ENCODE measurements at regions not wholly inside any gene's neighbourhood (a gene's known extent, or its start where the extent isn't known, plus 50 kb on each side); places are given as distances from the start of the nearest gene placed in this dataset.

DNA sequence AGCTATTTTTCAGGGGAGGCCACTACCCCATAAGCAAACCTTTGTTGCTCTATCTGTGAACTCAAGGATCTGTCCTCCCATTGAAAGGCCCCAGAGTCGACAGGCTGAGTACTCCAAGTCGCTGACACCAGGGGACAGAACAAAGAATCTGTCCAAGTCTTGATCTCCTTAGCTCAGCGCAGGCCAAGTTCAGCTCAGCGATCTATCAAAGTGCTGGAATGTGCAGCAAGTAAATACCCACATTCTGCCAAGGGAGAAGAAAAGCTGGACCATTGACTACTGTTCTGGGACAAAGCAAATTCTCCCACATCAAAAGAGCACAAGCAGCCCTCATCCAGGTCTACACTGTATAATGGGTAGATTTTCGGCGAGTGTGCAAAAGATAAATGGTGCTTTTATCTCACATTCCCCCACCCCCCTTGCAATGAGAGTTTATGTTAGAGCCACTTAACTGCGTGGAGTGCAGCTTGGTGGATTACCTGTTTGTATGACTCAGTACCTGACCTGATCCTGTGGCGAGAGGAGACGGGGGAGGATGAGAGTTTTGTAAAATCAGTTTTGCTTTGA, 391.7 kb upstream of the SGCG start:
- H3K27ac ChIP-seq, result no peak overlapping the region
- intact Hi-C loops (cut with DNase I), result no loop called here
- H3K27me3 ChIP-seq, result peaks cover 0 to 26% (median 0%) of the 10 kb centered on the region in 9 donors
- TF ChIP-seq, protein P1, sequence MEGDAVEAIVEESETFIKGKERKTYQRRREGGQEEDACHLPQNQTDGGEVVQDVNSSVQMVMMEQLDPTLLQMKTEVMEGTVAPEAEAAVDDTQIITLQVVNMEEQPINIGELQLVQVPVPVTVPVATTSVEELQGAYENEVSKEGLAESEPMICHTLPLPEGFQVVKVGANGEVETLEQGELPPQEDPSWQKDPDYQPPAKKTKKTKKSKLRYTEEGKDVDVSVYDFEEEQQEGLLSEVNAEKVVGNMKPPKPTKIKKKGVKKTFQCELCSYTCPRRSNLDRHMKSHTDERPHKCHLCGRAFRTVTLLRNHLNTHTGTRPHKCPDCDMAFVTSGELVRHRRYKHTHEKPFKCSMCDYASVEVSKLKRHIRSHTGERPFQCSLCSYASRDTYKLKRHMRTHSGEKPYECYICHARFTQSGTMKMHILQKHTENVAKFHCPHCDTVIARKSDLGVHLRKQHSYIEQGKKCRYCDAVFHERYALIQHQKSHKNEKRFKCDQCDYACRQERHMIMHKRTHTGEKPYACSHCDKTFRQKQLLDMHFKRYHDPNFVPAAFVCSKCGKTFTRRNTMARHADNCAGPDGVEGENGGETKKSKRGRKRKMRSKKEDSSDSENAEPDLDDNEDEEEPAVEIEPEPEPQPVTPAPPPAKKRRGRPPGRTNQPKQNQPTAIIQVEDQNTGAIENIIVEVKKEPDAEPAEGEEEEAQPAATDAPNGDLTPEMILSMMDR (IDR thresholded peaks at IDR 0.05), result no peak
- no peak for TF ChIP-seq POLR2A (IDR thresholded peaks at IDR 0.05)
- 42 to 50% (median 43%) methylated on average over 9 of the region's 9 CpGs for WGBS, 4 donors
- no peaks in the 10 kb centered on the region for H3K36me3 ChIP-seq
- H3K4me3 ChIP-seq, result no peak overlapping the region
- no peaks in the 10 kb centered on the region for H3K9me3 ChIP-seq
- no peaks in the 10 kb centered on the region for H3K4me1 ChIP-seq
- ATAC-seq (no peak), DNase-seq (no peak)

DNA sequence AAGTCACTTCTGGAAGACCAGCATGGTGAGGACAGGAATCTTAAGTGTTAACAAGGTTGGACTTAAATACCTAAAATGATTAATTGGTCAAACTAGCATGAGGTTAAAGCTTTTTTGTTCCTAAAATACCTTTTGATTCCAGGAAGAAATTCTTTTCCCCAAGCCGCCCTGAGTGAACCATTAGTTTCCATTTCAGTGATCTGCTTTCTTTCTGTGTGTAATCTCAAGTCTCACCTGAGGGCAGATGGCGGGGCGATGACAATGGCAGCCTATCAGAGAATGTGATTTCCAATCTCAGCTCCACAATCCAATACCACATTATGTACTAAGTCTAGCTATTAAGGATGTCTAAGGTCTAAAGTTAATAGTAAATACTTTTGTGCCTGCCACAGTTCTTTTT, 390.9 kb upstream of the SGCG start:
- no peak for TF ChIP-seq POLR2A (IDR thresholded peaks at IDR 0.05)
- TF ChIP-seq, protein P1 (IDR thresholded peaks at IDR 0.05), result no peak
- ATAC-seq (no peak), DNase-seq (no peak)
- 42 to 67% (median 52%) methylated on average over 3 of the region's 3 CpGs for WGBS, 4 donors
- Histone ChIP-seq H3K27me3 (peaks cover 0 to 26% (median 0%) of the 10 kb centered on the region in 9 donors), H3K36me3 (no peaks in the 10 kb centered on the region), H3K4me3 (no peak overlapping the region), H3K27ac (no peak overlapping the region), H3K4me1 (no peaks in the 10 kb centered on the region), H3K9me3 (no peaks in the 10 kb centered on the region)
- intact Hi-C loops (cut with DNase I), result no loop called here

DNA sequence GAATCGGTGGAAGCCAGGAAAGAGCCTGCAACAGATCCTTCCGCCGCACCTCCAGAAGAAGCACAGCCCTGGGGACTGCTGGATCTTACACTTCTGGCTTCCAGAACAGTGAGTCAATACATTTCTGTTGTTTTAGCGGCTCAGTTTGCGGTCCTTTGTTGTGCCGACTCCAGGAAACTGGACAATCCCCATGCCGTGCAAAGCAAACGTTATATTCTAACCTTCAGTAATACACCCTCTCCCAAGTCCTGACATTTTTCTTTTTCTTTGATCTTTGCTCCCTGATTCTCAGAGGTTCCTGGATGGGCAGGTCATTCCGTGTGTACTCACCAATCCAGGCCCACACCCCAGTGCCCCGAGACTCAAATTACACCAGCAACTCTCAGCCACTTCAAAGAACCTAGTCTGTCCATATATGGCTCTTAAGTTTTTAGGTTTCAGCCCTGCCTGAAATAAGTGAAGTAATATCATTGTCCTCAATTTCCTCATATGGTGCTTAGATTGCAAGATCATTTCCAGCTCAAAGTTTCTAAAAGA, 387.1 kb upstream of the SGCG start:
- WGBS, 4 donors, result 68 to 84% (median 76%) methylated on average over 10 of the region's 10 CpGs
- intact Hi-C loops (cut with DNase I), result no loop called here
- TF ChIP-seq POLR2A (IDR thresholded peaks at IDR 0.05), result no peak
- TF ChIP-seq, protein P1 (IDR thresholded peaks at IDR 0.05), result no peak
- H3K9me3 ChIP-seq, result no peaks in the 10 kb centered on the region
- DNase-seq (no peak), ATAC-seq (no peak)
- H3K4me1 ChIP-seq, result no peaks in the 10 kb centered on the region
- H3K27ac ChIP-seq, result no peak overlapping the region
- no peaks in the 10 kb centered on the region for H3K36me3 ChIP-seq
- peaks cover 0 to 32% (median 0%) of the 10 kb centered on the region in 9 donors for H3K27me3 ChIP-seq
- no peak overlapping the region for H3K4me3 ChIP-seq

DNA sequence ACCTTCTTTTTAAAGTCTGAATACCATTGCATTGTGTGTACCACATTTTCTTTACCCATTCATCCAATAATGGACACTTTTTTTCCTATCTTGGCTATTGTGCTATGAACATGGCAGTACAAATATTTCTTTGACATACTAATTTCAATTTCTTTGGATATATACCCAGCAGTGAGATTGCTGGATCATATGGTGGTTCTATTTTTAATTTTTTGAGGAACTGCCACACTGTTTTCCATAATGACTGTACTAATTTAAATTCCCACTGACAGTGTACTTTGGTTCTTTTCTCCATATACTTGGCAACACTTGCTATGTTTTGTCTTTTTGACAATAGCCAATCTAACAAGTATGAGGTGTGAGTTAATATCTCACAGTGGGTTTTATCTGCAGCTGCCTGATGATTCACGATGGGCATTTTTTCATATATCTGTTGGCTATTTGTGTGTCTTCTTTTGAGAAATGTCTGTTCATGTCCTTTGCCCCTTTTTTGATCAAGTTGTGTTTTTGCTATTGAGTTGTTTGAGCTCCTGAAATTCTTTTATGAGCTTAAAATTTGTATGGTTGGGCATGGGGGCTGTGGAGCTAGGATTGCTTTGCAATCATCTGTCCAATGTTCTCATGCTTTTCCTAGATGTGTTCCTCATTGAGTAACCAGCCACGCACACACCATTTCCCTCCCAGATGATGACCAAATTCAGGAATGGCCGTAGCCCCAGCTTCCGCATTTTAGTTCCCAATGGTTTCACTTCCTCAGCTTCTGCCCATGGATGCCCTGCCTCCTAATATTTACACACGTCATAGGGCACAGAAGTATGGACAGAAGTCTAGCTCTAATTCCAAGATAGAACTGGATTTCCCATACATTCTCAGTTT, 380.0 kb upstream of the SGCG start:
- H3K27me3 ChIP-seq, result peaks cover 0 to 6% (median 0%) of the 10 kb centered on the region in 9 donors
- 47 to 57% (median 56%) methylated on average over 5 of the region's 5 CpGs for WGBS, 4 donors
- intact Hi-C loops (cut with DNase I), result loop anchor here in 9 of 10 donors (2.0 to 10.0 kb wide), 6 partner anchors 214 to 524 kb away; no protein-coding TSS in a partner anchor
- H3K36me3 ChIP-seq, result no peaks in the 10 kb centered on the region
- ATAC-seq (peak; percentile 52 to 83 (median 66)), DNase-seq (peak in 3 of 5 donors; percentile 22 to 50 (median 44))
- no peak overlapping the region for H3K27ac ChIP-seq
- no peaks in the 10 kb centered on the region for H3K4me1 ChIP-seq
- no peak overlapping the region for H3K4me3 ChIP-seq
- no peak for TF ChIP-seq POLR2A (IDR thresholded peaks at IDR 0.05)
- TF ChIP-seq, protein P1 (IDR thresholded peaks at IDR 0.05), result no peak
- no peaks in the 10 kb centered on the region for H3K9me3 ChIP-seq
